Hematopoietic multipotent progenitor cell treated with erythropoietin and hydrocortisone succinate and interleukin-3 and kit ligand, for 6 days (in vitro differentiated cells): ENCODE measurements at regions not wholly inside any gene's neighbourhood (a gene's known extent, or its start where the extent isn't known, plus 50 kb on each side); places are given as distances from the start of the nearest gene placed in this dataset.

ENCODE experiments used
- DNase-seq: peaks from one replicate; pipeline ENCODE4 v3.0.0-alpha.2; 2015

GRCh38 chr2:173419506-173419905 is 64.8 kb downstream of the CDCA7 start:
- no peak for DNase-seq

DNA sequence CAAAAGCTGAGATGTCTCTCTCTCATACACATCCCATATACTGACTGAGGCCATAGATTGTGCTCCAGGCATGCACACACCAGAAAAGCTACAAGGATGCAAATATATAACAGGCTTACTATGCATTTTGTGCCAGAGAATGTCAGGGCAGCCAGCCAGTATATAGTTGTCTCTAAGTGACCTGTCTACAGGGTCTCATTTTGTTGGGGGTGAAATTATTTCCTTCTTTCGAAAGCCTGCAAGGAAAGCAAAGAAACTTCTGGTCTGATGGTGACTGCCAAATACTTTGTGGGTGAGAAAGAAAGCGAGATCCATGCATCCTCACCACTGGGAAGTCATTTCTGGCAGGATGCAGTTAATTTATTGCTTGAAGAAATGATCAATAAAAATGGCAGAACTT is 70.2 kb downstream of the CDCA7 start:
- no peak for DNase-seq

DNA sequence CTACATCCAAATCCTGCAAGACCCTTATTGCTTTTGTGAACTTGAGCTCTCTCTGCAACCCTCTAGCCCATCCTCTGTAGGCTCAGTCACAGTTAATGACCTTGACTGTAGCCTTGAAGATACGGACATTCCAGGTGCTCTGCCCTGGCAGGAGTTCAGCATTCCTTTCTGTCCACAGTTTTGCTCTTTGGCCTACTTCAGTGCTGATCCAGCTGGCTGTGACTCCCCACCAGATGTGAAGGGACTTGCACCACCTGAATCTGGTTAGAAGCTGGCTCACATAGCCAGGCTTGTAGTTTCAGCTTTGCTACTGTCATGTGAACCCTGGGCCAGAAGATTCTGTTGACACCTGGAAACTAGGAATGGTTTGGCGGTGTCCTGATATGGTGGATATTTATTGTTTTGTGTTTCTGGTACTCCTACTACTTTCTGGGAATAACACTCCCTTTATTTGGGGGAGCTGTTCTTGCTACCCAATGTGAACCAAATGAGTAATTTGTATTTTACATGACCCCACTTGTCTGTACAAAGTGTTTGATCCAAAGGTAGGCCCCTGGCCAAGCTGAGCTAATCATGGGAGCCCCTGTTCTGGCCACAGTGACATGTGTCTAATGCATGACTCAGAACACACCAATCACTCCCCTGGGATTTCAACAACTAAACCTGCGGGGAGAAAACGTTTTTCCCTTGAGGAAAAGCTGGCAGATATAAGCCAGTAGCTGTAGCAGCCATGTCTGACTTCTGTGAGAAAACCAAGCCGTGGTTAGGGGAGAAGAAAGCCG is 73.4 kb downstream of the CDCA7 start:
- DNase-seq = no peak

DNA sequence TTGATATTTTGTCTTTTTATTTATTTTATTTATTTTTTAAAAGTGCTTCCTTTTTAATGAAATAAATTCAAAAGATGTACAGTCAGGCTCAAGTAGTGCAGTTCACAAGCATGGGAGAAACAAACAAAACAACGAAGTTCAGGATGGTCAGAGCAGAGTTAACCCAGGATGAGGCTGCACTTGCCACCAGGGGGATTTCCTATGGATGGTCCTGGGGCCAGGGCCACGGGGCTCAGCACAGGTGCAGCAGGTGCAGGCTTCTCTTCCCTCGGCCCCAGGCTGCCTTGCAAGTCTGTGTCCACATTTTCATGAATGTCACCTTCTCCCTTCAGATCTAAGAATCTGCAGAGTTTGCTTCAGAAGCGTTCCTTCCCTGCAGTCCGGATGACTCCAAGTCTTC is 76.5 kb downstream of the CDCA7 start:
- DNase-seq = no peak

DNA sequence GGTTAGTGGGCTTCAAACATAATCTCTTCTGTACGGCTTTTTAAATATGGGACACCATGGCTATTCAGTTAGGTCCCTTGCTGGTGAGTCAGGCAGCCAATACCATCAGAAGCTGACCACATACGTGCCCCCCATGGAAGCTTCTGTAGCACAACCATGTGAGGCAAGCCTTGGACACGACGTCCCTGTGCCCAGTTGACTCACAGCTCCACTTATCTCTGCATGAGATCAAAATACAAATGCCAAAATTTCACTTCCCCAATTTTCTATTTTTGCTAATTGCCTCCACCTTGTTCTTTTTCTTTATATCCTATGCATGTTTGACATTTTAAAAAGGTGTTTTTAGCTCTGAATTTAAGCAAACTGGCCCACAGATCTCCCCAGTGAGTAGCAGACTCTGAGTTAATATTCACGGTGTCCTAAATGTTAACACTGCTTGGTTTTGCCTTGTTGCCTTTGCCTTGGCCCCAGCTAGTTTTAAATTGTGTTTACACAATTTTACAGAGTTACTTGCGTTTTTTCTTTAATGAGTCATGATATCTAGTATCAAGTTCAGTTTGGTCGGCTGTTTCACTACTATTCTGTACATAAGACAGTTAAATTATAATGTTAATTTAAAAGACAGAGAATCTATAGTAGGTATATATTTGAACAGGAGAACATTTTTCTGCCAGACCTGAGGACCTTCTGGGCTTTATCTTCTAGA is 77.5 kb downstream of the CDCA7 start:
- peak; percentile 16 for DNase-seq

DNA sequence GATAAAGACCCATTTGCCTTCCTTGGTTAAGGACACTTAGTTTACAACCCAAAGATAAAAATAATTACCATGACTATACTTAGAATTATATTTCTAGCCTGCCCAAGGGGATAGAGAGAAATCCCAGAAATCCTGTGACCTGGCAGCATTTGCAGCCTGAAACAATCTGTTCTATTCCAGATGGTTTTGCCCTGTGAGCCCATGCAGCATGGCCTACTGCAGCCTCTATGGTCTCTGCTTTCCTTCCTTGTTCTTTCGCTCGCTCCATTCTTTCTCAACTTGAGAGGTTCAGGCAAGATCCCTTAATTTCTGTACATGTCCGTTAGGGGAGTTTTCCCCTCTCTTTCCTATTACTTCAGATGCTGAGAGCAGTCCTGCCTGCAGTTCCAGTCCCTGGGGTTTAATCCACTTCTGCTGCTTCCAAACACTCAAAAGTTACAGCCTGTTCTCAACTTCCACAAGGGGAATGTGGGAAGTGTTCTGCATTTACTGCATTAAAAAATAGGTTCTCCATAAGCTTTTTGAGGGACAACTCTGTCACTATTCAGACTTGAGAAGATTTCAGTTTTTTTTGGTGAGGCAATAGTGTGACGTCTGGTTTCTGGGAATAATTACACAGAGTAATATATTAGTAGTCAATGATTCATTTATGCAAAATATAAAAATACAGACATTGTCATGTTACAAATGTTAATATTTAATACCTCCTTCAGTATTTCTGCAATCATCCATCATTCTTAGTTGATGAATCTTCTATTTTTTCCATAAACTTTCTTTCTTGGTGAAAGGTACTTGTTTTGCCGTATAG is 80.3 kb downstream of the CDCA7 start:
- DNase-seq = no peak

GRCh38 chr2:173435574-173435973 is 80.9 kb downstream of the CDCA7 start:
- DNase-seq = no peak

GRCh38 chr2:173436088-173436487 is 81.4 kb downstream of the CDCA7 start:
- no peak for DNase-seq

GRCh38 chr2:173441222-173441621 is 86.5 kb downstream of the CDCA7 start:
- no peak for DNase-seq

DNA sequence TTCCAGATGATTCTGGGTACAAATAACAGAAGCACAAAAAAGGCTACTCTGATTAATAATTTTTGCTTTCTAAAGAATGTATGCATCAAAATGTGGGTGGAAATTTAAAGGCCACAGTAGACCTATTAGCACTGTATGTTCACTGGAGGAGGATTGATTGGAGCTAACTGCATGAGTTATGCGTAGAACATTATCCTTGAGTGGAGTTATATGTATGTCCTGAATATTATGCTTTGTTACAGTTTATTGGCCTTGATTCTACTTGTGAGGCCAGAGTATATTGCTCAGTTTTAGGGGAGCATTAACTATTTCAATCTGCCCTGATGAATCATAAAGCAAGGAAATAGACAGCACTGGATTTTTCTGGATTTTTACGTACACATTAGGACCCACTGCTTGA is 87.9 kb downstream of the CDCA7 start:
- no peak for DNase-seq

DNA sequence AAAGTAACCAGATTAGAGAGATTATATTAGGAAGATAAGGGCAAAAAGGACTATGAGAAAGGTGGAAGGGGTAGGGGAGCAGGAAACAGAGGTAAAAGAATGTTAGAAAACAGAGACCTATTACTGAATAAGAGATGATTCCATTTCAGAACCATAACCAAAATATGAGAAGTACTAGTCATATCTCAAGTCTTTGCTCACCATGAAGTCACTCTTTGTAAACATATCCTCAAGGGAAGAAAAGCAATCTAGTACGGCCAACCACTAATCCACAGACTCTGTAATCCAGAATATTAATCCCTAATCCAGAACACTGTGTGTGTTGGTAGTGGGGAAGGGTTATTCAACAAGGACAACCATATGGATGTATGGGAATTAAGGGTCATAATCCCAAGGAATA is 92.0 kb downstream of the CDCA7 start:
- DNase-seq = no peak

DNA sequence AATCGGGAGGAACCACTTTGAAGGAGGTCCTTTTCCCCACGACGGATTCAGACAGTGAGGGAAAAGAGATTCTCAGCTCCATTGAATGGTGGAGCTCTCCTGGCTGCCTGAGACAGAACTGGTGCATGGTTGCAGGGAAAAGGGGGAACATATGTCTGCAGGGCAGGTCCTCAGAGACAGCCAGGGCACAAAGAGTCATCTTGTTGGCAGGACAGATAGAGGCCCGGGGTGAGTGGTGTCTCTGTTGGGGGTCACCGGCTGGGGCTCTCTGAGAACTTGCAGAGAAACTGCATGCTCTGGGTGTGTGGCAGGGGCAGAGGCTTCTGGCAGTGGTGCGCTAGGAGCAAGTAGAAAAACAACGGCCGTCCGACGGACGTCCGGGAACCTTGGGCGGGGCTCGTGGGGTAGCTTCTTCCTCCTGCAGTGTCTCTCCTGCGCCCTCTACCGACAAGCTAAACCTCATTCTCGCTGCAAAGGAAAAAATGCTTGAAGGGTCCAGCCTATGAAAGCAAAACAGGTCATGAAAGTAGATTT is 94.3 kb downstream of the CDCA7 start:
- peak; percentile 84 for DNase-seq

GRCh38 chr2:173451118-173451517 is 96.4 kb downstream of the CDCA7 start:
- DNase-seq = peak; percentile 7

- DNase-seq = no peak
These were observed 97.3 kb downstream of the CDCA7 start for GRCh38 chr2:173451941-173452340.

DNA sequence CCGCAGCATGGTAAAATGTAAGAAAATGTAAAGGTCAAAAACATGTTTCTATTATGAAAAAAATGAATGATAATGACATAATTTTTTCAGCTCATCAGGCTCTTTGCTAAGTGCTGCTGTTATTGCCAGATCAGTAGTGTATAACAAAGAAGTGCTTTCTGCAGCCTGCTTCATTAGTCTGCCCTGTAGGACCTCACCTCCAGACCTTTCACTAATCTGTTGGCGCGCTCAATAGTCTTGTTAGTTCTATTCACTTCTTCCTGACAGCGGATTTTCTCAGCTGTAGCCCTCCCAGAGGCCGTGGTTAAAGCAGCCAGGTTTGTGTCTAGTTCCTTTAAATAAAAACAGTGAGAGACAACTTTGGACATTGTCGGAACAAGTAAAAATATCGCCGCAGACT is 97.7 kb downstream of the CDCA7 start:
- no peak for DNase-seq

- no peak for DNase-seq
These were observed 102.3 kb downstream of the CDCA7 start for GRCh38 chr2:173456960-173457359.

- DNase-seq = no peak
These were observed 102.7 kb downstream of the CDCA7 start for GRCh38 chr2:173457366-173457765.

DNA sequence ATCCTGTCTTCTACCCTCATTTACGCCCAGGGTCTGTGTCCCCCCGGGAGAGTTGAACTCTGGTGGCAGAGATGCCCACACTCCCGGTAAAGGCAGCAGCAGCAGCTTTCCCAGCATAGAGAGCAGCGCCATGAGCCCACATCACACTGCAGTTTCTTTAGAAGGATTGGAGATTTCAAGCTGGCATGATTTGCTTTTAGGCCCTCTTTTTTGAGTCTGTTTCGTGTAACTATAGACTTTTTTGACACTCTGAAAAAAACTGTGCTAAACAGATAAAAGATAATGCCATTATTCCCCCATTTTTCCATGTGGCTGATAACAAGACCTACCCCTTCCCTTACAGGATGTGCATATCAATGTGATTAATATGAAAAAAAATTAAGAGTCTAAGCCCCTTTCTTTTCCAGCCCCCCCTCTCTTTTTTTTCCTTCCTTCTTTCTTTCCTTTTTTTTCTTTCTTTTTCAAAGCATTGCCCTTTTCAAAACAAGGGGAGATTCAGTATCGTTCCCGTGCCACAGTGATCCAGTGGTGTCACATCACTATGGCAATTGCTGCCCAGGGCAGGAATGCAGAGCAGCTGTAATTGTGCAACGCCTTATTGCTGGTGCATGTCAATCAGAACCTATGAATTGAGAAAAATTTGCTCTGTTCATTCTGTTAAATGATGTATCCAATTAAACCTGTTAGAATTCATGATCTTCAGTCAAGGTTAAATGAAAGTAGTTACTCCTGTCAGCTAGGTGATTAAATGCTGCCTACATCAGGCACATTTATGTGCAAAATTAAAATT is 104.5 kb downstream of the CDCA7 start:
- no peak for DNase-seq

GRCh38 chr2:173462892-173463840 is 108.5 kb downstream of the CDCA7 start:
- DNase-seq = no peak

GRCh38 chr2:173463846-173464245 is 109.2 kb downstream of the CDCA7 start:
- DNase-seq = no peak

DNA sequence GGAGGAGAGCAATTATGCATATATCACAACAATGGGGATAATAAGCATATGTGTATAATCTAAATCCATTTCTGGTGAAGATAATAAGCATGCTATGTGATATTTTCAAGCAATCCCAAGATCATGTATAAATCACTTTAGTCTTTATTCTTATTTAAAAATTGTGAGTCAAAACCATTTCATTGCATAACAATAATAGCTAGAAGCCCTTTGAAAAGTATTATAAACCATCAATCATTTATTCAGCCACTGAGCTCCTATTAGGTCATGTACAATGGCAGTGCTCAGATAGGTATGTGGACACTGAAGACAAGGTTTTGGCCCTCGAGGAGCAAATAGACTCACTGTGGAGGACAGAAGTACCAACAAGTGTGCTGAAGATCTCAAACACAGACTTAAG is 113.1 kb downstream of the CDCA7 start:
- DNase-seq = no peak
